GM23248 (cell line): ENCODE measurements at regions not wholly inside any gene's neighbourhood (a gene's known extent, or its start where the extent isn't known, plus 50 kb on each side); places are given as distances from the start of the nearest gene placed in this dataset.
"Not testable (repeated sequence)": the region's sequence is repeated elsewhere in the genome, so short reads cannot be mapped to it uniquely, and the experiment has no call there.

ENCODE experiments used
- DNase-seq: peaks from one replicate; pipeline ENCODE4 v3.0.0-alpha.2; 2015
- H2AFZ ChIP-seq: fragments of 200-600 bp; sonication (generic); 2 replicates; pipeline ENCODE4 v1.6.1; 2016; ENCODE audit warnings: antibody characterized with exemption
- H3F3A ChIP-seq: fragments of 200-600 bp; sonication (generic); 2 replicates; pipeline ENCODE4 v1.6.1; 2016; ENCODE audit warnings: mild to moderate bottlenecking, antibody characterized with exemption, mixed run types; ENCODE audit not compliant: insufficient read depth
- H3K27ac ChIP-seq: fragments of 200-600 bp; sonication (generic); 2 replicates; pipeline ENCODE4 v1.5.1; 2016; ENCODE audit warnings: mild to moderate bottlenecking
- H3K27me3 ChIP-seq: fragments of 200-600 bp; sonication (generic); replicated peaks from 2 replicates; pipeline ENCODE4 v1.6.1; 2016; ENCODE audit warnings: mild to moderate bottlenecking; ENCODE audit not compliant: insufficient read depth
- H3K36me3 ChIP-seq: fragments of 200-600 bp; sonication (generic); 2 replicates; pipeline ENCODE4 v1.6.1; 2016; ENCODE audit warnings: low read depth, mild to moderate bottlenecking
- H3K4me1 ChIP-seq: fragments of 200-600 bp; sonication (generic); 2 replicates; pipeline ENCODE4 v1.6.1; 2016; ENCODE audit warnings: mild to moderate bottlenecking; ENCODE audit not compliant: insufficient read depth
- H3K4me2 ChIP-seq: fragments of 200-600 bp; sonication (generic); one replicate; pipeline ENCODE4 v1.6.1; 2016; ENCODE audit warnings: mild to moderate bottlenecking; ENCODE audit not compliant: unreplicated experiment
- H3K4me3 ChIP-seq: fragments of 200-600 bp; sonication (generic); 2 replicates; pipeline ENCODE4 v1.5.1; 2016; ENCODE audit warnings: mild to moderate bottlenecking
- H3K79me2 ChIP-seq: fragments of 200-600 bp; sonication (generic); 2 replicates; pipeline ENCODE4 v1.6.1; 2016; ENCODE audit warnings: mild to moderate bottlenecking; ENCODE audit not compliant: insufficient read depth
- H3K9ac ChIP-seq: fragments of 200-600 bp; sonication (generic); 2 replicates; pipeline ENCODE4 v1.6.1; 2016; ENCODE audit warnings: mild to moderate bottlenecking
- H3K9me2 ChIP-seq: fragments of 200-600 bp; sonication (generic); 2 replicates; pipeline ENCODE4 v1.6.1; 2016; ENCODE audit warnings: mixed run types, mild to moderate bottlenecking, moderate library complexity; ENCODE audit not compliant: insufficient read depth
- H3K9me3 ChIP-seq: fragments of 200-600 bp; sonication (generic); one replicate; pipeline ENCODE4 v1.6.1; 2017; ENCODE audit warnings: low read depth
- H4K20me1 ChIP-seq: fragments of 200-600 bp; sonication (generic); 2 replicates; pipeline ENCODE4 v1.6.0; 2016; ENCODE audit not compliant: insufficient read depth
- EZH2 ChIP-seq: fragments of 200-600 bp; sonication (generic); IDR thresholded peaks from 2 replicates; pipeline ENCODE4 v1.6.1; 2018; ENCODE audit warnings: antibody characterized with exemption, mild to moderate bottlenecking; ENCODE audit not compliant: insufficient read depth, poor library complexity, severe bottlenecking
- EZH2phosphoT487 ChIP-seq: fragments of 200-600 bp; sonication (generic); IDR thresholded peaks from 2 replicates; pipeline ENCODE4 v1.6.1; 2018; ENCODE audit warnings: antibody characterized with exemption, moderate library complexity, mild to moderate bottlenecking, low read depth; ENCODE audit not compliant: insufficient read depth
- WGBS, 2 experiments: methylation state at CpG; one replicate each; pipeline ENCODE4 v1.1.6; 2015 to 2017; ENCODE audit warnings: low lambda C conversion rate in 2 of 2, low coverage in 1 of 2; ENCODE audit errors: missing lambda C conversion rate in 2 of 2; 5-methylcytosine and 5-hydroxymethylcytosine counted together
- in situ Hi-C: fragments of 300-500 bp; cut with MboI; formaldehyde crosslinking; loops from 2 replicates; pipeline ENCODE4 v1.15.0; 2020

- H3K36me3 ChIP-seq = no peaks in the 10 kb centered on the region
- no peak overlapping the region for H3K4me2 ChIP-seq
- no peak overlapping the region for H3K27ac ChIP-seq
- H3K4me1 ChIP-seq = no peaks in the 10 kb centered on the region
- no peak for DNase-seq
- no peaks in the 10 kb centered on the region for H3K9me3 ChIP-seq
- TF ChIP-seq EZH2phosphoT487 = no peak
- TF ChIP-seq EZH2 = no peak
- H3K9ac ChIP-seq = no peak overlapping the region
- no peak overlapping the region for H2AFZ ChIP-seq
- H3F3A ChIP-seq = no peaks in the 10 kb centered on the region
- in situ Hi-C loops = loop anchor here (10.0 kb wide), 1 partner anchor 747 kb away; no protein-coding TSS in a partner anchor
- no peaks in the 10 kb centered on the region for H3K27me3 ChIP-seq
- H3K9me2 ChIP-seq = no peaks in the 10 kb centered on the region
- 76 to 81% methylated on average over 4 of the region's 4 CpGs for WGBS, 2 experiments
- no peak overlapping the region for H3K4me3 ChIP-seq
- H3K79me2 ChIP-seq = no peaks in the 10 kb centered on the region
- H4K20me1 ChIP-seq = no peaks in the 10 kb centered on the region
Measured at GRCh38 chr12:42021469-42021868, 123.2 kb downstream of the GXYLT1 start.

DNA sequence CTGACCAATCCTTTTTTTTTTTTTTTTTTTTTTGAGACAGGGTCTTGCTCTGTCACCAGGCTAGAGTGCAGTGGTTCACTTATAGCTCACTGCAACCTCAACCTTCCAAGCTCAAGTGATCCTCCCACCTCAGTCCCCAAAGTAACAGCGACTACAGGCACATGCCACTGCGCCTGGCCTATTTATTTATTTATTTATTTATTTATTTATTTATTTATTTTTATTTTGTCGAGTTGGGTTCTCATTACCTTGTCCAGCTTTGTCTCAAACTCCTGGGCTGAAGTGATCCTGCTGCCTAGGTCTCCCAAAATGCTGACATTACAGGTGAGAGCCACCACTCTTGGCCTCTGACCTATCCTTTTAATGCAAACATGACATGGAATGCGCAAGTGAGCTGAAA lies 124.4 kb downstream of the GXYLT1 start:
- DNase-seq = no peak
- H3K4me3 ChIP-seq = no peak overlapping the region
- H3K4me1 ChIP-seq = no peaks in the 10 kb centered on the region
- TF ChIP-seq EZH2phosphoT487 (no peak), EZH2 (no peak)
- in situ Hi-C loops = loop anchor here (10.0 kb wide), 1 partner anchor 745 kb away; no protein-coding TSS in a partner anchor
- no peaks in the 10 kb centered on the region for H3F3A ChIP-seq
- no peak overlapping the region for H2AFZ ChIP-seq
- WGBS, 2 experiments = 54 to 62% methylated on average over 4 of the region's 4 CpGs
- H3K9me2 ChIP-seq = no peaks in the 10 kb centered on the region
- H4K20me1 ChIP-seq = no peaks in the 10 kb centered on the region
- no peak overlapping the region for H3K27ac ChIP-seq
- H3K4me2 ChIP-seq = no peak overlapping the region
- no peak overlapping the region for H3K9ac ChIP-seq
- no peaks in the 10 kb centered on the region for H3K27me3 ChIP-seq
- H3K79me2 ChIP-seq = no peaks in the 10 kb centered on the region
- no peaks in the 10 kb centered on the region for H3K36me3 ChIP-seq
- H3K9me3 ChIP-seq = no peaks in the 10 kb centered on the region

DNA sequence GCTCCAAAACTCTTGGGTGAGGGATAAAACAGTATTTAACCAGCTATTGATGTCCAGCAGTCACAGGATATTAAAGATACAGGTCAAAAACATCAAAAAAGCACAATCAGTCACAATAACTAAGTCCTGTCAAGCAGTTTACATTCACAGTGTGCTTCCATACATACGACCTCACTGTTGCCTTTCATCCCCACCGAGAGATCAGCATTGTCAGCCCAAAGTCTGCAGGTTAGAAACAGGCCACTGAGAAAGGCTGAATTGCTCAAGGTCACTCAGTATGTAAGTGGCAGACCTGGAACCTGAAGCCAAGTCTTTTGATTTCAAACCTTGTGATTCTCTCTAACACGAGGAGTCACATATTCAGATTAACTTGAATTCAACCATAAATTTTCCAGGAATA lies 124.9 kb downstream of the GXYLT1 start:
- H3K36me3 ChIP-seq = no peaks in the 10 kb centered on the region
- no peak overlapping the region for H3K4me3 ChIP-seq
- no peak overlapping the region for H3K27ac ChIP-seq
- no peak overlapping the region for H2AFZ ChIP-seq
- H3K79me2 ChIP-seq = no peaks in the 10 kb centered on the region
- no peak overlapping the region for H3K9ac ChIP-seq
- H4K20me1 ChIP-seq = no peaks in the 10 kb centered on the region
- TF ChIP-seq EZH2phosphoT487 = no peak
- no peak for TF ChIP-seq EZH2
- no peaks in the 10 kb centered on the region for H3K27me3 ChIP-seq
- 41 to 46% methylated on average over 3 of the region's 3 CpGs for WGBS, 2 experiments
- H3F3A ChIP-seq = no peaks in the 10 kb centered on the region
- no peaks in the 10 kb centered on the region for H3K4me1 ChIP-seq
- H3K4me2 ChIP-seq = no peak overlapping the region
- no peaks in the 10 kb centered on the region for H3K9me3 ChIP-seq
- in situ Hi-C loops = loop anchor here (10.0 kb wide), 1 partner anchor 745 kb away; no protein-coding TSS in a partner anchor
- no peak for DNase-seq
- H3K9me2 ChIP-seq = no peaks in the 10 kb centered on the region

- Histone ChIP-seq H3K4me3 (no peak overlapping the region), H3K9me2 (no peaks in the 10 kb centered on the region), H3K9me3 (no peaks in the 10 kb centered on the region), H2AFZ (no peak overlapping the region), H3K4me2 (no peak overlapping the region), H3K79me2 (no peaks in the 10 kb centered on the region), H3K36me3 (no peaks in the 10 kb centered on the region), H3F3A (no peaks in the 10 kb centered on the region), H3K27me3 (no peaks in the 10 kb centered on the region), H4K20me1 (no peaks in the 10 kb centered on the region), H3K27ac (no peak overlapping the region), H3K4me1 (no peaks in the 10 kb centered on the region), H3K9ac (no peak overlapping the region)
- 40 to 44% methylated on average over 6 of the region's 6 CpGs for WGBS, 2 experiments
- in situ Hi-C loops = no loop called here
- TF ChIP-seq EZH2 (no peak), EZH2phosphoT487 (no peak)
- DNase-seq = no peak
Measured at GRCh38 chr12:42017051-42017450, 127.6 kb downstream of the GXYLT1 start.

DNA sequence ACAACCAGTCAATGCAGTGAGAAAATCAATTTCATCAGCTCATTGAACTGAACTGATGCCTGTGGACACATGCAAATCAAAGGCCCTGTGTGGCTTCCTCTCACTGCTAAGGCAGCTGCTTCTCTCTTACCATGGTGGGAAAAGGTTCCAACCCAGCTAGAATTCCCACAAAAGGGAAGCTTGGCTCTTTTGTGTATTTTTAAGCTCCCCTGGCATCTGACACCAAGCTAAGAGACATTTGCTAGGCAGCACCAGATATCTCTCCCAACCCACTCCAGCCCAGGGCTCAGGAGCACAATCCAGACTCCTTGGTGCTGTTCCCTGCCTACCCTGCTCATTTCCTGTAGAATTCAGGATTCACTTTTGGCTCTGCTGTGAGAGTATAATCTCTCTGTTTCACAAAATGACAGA lies 129.6 kb downstream of the GXYLT1 start:
- TF ChIP-seq EZH2 = no peak
- no peak for TF ChIP-seq EZH2phosphoT487
- no peak overlapping the region for H2AFZ ChIP-seq

DNA sequence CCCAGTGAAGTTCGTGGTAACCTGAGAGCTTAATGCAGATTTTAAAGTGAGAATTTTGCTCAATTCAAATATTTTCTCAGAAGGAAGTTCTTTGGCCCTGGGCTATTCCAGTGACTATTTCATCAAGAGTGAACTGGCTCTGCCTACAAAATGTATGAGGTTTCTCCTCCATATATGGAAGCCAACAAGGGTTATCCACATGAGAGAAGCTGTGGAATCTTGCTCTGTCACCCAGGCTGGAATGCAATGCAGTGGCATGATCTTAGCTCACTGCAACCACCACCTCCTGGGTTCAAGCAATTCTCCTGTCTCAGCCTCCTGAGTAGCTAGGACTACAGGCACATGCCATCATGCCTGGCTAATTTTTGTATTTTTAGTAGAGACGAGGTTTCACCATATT lies 132.2 kb downstream of the GXYLT1 start:
- in situ Hi-C loops = not testable (repeated sequence)

More for the DNA sequence above, 129.6 kb downstream of the GXYLT1 start:
- Histone ChIP-seq H3K4me3 (no peak overlapping the region), H3K4me1 (no peaks in the 10 kb centered on the region), H3K4me2 (no peak overlapping the region), H4K20me1 (no peaks in the 10 kb centered on the region), H3K27ac (no peak overlapping the region), H3K9ac (no peak overlapping the region), H3K9me2 (no peaks in the 10 kb centered on the region), H3K9me3 (no peaks in the 10 kb centered on the region), H3K79me2 (no peaks in the 10 kb centered on the region), H3F3A (no peaks in the 10 kb centered on the region), H3K27me3 (no peaks in the 10 kb centered on the region), H3K36me3 (no peaks in the 10 kb centered on the region)
- in situ Hi-C loops = no loop called here
- no peak for DNase-seq

More for the DNA sequence above, 132.2 kb downstream of the GXYLT1 start:
- WGBS, 2 experiments = 47 to 48% methylated on average over 2 of the region's 2 CpGs
- not testable (repeated sequence) for H3K4me1 ChIP-seq, H3K4me2 ChIP-seq, H4K20me1 ChIP-seq, H3K79me2 ChIP-seq, H3K4me3 ChIP-seq, H3K27ac ChIP-seq, H2AFZ ChIP-seq, H3K27me3 ChIP-seq, H3K9me3 ChIP-seq, H3K9ac ChIP-seq, H3F3A ChIP-seq, H3K9me2 ChIP-seq, H3K36me3 ChIP-seq
- DNase-seq = peak; percentile 18
